A549 (cell line): ENCODE measurements at regions not wholly inside any gene's neighbourhood (a gene's known extent, or its start where the extent isn't known, plus 50 kb on each side); places are given as distances from the start of the nearest gene placed in this dataset.

Experiments used
- ATAC-seq, 2 experiments: fragments of 200-7000 bp in 1 of 2; fragments of >200 bp in 1 of 2; cut with Nextera tagmentation in 1 of 2; cut with Tn5 transposase in 1 of 2; 3 replicates each; pipeline versions ENCODE4 v1.8.0 to v1.9.1; 2018 to 2020; ENCODE audit warnings: mild to moderate bottlenecking in 1 of 2, moderate library complexity in 1 of 2
- CTCF ChIA-PET: fragments of 300-600 bp; sonication (Branson Sonifier 250); formaldehyde crosslinking; extraction: SDS; loops from one replicate; lab custom pipeline; 2021; ENCODE audit warnings: antibody characterized with exemption, inconsistent platforms; lab: Yijun Ruan, JAX
- POLR2A ChIA-PET: fragments of 350-600 bp; formaldehyde crosslinking; extraction: SDS; loops from one replicate; lab custom pipeline; 2021; ENCODE audit warnings: antibody characterized with exemption, inconsistent platforms; lab: Yijun Ruan, JAX
- DNase-seq, 2 experiments: peaks; one replicate each; pipeline versions ENCODE4 v3.0.0 to v3.0.0-alpha.2; 2011 to 2016; ENCODE audit warnings: low read depth in 1 of 2, low spot score in 1 of 2
- FAIRE-seq: peaks from 2 replicates; lab custom pipeline; 2011; peaks lifted over from hg19 to GRCh38; lab: Jason Lieb, UNC
- H3K27ac ChIP-seq, 2 experiments: fragments of >200 bp; sonication (Bioruptor Twin); formaldehyde crosslinking; 3 replicates each; pipeline ENCODE4 v1.5.1; 2016 to 2017
- H3K4me1 ChIP-seq: fragments of >200 bp; sonication (Bioruptor Twin); formaldehyde crosslinking; 3 replicates; pipeline ENCODE4 v1.6.1; 2016
- H3K4me2 ChIP-seq: fragments of >200 bp; sonication (Bioruptor Twin); formaldehyde crosslinking; 3 replicates; pipeline ENCODE4 v1.6.1; 2016
- H3K4me3 ChIP-seq: fragments of >200 bp; sonication (Bioruptor Twin); formaldehyde crosslinking; 3 replicates; pipeline ENCODE4 v1.5.1; 2016
- H3K9me3 ChIP-seq: fragments of >200 bp; sonication (Bioruptor Twin); formaldehyde crosslinking; 3 replicates; pipeline ENCODE4 v1.6.1; 2016
- ATOH8 ChIP-seq: fragments of 250-450 bp; sonication (Bioruptor Pico); IDR thresholded peaks from 2 replicates; pipeline ENCODE4 v1.5.0; 2020; ENCODE audit warnings: low read depth, mild to moderate bottlenecking, moderate library complexity
- CBX8 ChIP-seq: fragments of 200-600 bp; sonication (generic); IDR thresholded peaks from 2 replicates; pipeline ENCODE4 v1.6.1; 2016
- CHD4 ChIP-seq: fragments of 200-600 bp; sonication (generic); IDR thresholded peaks from 2 replicates; pipeline ENCODE4 v1.6.1; 2016; ENCODE audit warnings: antibody characterized with exemption, mild to moderate bottlenecking, borderline replicate concordance
- E2F6 ChIP-seq: IDR thresholded peaks from 2 replicates; pipeline ENCODE4 v1.6.1; 2012; ENCODE audit warnings: low read depth, borderline replicate concordance
- EHF ChIP-seq: fragments of 250-450 bp; sonication (Bioruptor Pico); IDR thresholded peaks from 2 replicates; pipeline ENCODE4 v1.5.0; 2020; ENCODE audit warnings: mild to moderate bottlenecking
- EHMT2 ChIP-seq: fragments of 200-600 bp; sonication (generic); IDR thresholded peaks from 2 replicates; pipeline ENCODE4 v1.6.1; 2016; ENCODE audit warnings: antibody characterized with exemption, low read depth, mild to moderate bottlenecking, moderate library complexity
- ELK1 ChIP-seq: fragments of 150-350 bp; IDR thresholded peaks from 2 replicates; pipeline ENCODE4 v1.6.1; 2014; ENCODE audit warnings: low read depth, mild to moderate bottlenecking, low read length
- EP300 ChIP-seq, 2 experiments: fragments of >200 bp; sonication (Bioruptor Twin); formaldehyde crosslinking; IDR thresholded peaks; 2 replicates in 1 of 2; 3 replicates in 1 of 2; pipeline ENCODE4 v1.6.1; 2016 to 2017
- FOSL2 ChIP-seq, 2 experiments: fragments of 450-650 bp in 1 of 2; fragments of >200 bp in 1 of 2; sonication (Bioruptor Twin) in 1 of 2; formaldehyde crosslinking; IDR thresholded peaks; 2 replicates each; pipeline versions ENCODE4 v1.5.0 to v1.6.1; 2016 to 2020; ENCODE audit warnings: mild to moderate bottlenecking in 1 of 2, moderate library complexity in 1 of 2
- FOXS1 ChIP-seq: fragments of 250-450 bp; sonication (Bioruptor Pico); IDR thresholded peaks from 2 replicates; pipeline ENCODE4 v1.5.0; 2020; ENCODE audit warnings: mild to moderate bottlenecking, moderate library complexity
- GATA3 ChIP-seq: IDR thresholded peaks from 2 replicates; pipeline ENCODE4 v1.6.1; 2012; ENCODE audit warnings: borderline replicate concordance
- HES2 ChIP-seq: fragments of >200 bp; sonication (Bioruptor Twin); formaldehyde crosslinking; IDR thresholded peaks from 2 replicates; pipeline ENCODE4 v1.6.1; 2016
- HMGXB4 ChIP-seq: fragments of 250-450 bp; sonication (Bioruptor Pico); IDR thresholded peaks from 2 replicates; pipeline ENCODE4 v1.5.0; 2021; ENCODE audit warnings: mild to moderate bottlenecking, moderate library complexity, borderline replicate concordance
- HOXB5 ChIP-seq: fragments of 250-450 bp; sonication (Bioruptor Pico); IDR thresholded peaks from 2 replicates; pipeline ENCODE4 v1.5.0; 2020; ENCODE audit warnings: mild to moderate bottlenecking, moderate library complexity
- JUNB ChIP-seq: fragments of >200 bp; sonication (Bioruptor Twin); formaldehyde crosslinking; IDR thresholded peaks from 2 replicates; pipeline ENCODE4 v1.6.1; 2016
- KDM5A ChIP-seq: fragments of 200-600 bp; sonication (generic); IDR thresholded peaks from 2 replicates; pipeline ENCODE4 v1.6.1; 2016; ENCODE audit warnings: antibody characterized with exemption, mild to moderate bottlenecking
- MAFK ChIP-seq: fragments of 450-650 bp; IDR thresholded peaks from 2 replicates; pipeline ENCODE4 v1.6.1; 2014; ENCODE audit not compliant: partially characterized antibody
- NPAS2 ChIP-seq: fragments of 250-450 bp; sonication (Bioruptor Pico); IDR thresholded peaks from 2 replicates; pipeline ENCODE4 v1.8.0; 2022; ENCODE audit warnings: mild to moderate bottlenecking, moderate library complexity, borderline replicate concordance
- POLR2A ChIP-seq: IDR thresholded peaks from 2 replicates; pipeline ENCODE4 v1.6.1; 2012; ENCODE audit warnings: mild to moderate bottlenecking, low read length
- REST ChIP-seq: fragments of 200-600 bp; sonication (generic); IDR thresholded peaks from 2 replicates; pipeline ENCODE4 v1.6.1; 2016; ENCODE audit warnings: antibody characterized with exemption, mild to moderate bottlenecking, moderate library complexity
- RFX5 ChIP-seq: fragments of 450-650 bp; IDR thresholded peaks from 2 replicates; pipeline ENCODE4 v1.7.1; 2014; ENCODE audit warnings: antibody characterized with exemption, mild to moderate bottlenecking, moderate library complexity
- SREBF2 ChIP-seq: fragments of 450-650 bp; IDR thresholded peaks from 2 replicates; pipeline ENCODE4 v1.6.1; 2014; ENCODE audit warnings: mild to moderate bottlenecking, moderate library complexity
- TFCP2L1 ChIP-seq: fragments of 250-450 bp; sonication (Bioruptor Pico); IDR thresholded peaks from 2 replicates; pipeline ENCODE4 v1.5.0; 2021; ENCODE audit warnings: mild to moderate bottlenecking
- TP53 ChIP-seq: fragments of 250-450 bp; sonication (Bioruptor Pico); IDR thresholded peaks from 2 replicates; pipeline ENCODE4 v1.5.0; 2021; ENCODE audit warnings: mild to moderate bottlenecking, moderate library complexity
- USF2 ChIP-seq: fragments of 450-650 bp; IDR thresholded peaks from 2 replicates; pipeline ENCODE4 v1.6.1; 2014; ENCODE audit warnings: antibody characterized with exemption
- ZC3H11A ChIP-seq: fragments of 450-650 bp; IDR thresholded peaks from 2 replicates; pipeline ENCODE4 v1.6.1; 2014; ENCODE audit warnings: antibody characterized with exemption, mild to moderate bottlenecking
- ZFP36 ChIP-seq: fragments of 450-650 bp; IDR thresholded peaks from 2 replicates; pipeline ENCODE4 v1.6.1; 2014; ENCODE audit warnings: borderline replicate concordance; ENCODE audit not compliant: partially characterized antibody
- WGBS: methylation state at CpG from one replicate; pipeline ENCODE4 v1.1.6; 2017; ENCODE audit errors: missing lambda C conversion rate; 5-methylcytosine and 5-hydroxymethylcytosine counted together

- H3K4me3 ChIP-seq: no peak overlapping the region
- DNase-seq: no peak
- 85% methylated on average over 3 of the region's 3 CpGs for WGBS
Observed at GRCh38 chr1:47629201-47629600, 191.4 kb downstream of the FOXD2 start.

GRCh38 chr1:47630346-47630745 lies 192.5 kb downstream of the FOXD2 start:
- Histone ChIP-seq H3K9me3 (no peaks in the 10 kb centered on the region), H3K27ac (no peak overlapping the region), H3K4me1 (no peaks in the 10 kb centered on the region), H3K4me3 (no peak overlapping the region), H3K4me2 (no peak overlapping the region)
- POLR2A ChIA-PET: no interaction called here
- no peak for TF ChIP-seq POLR2A
- no peak for TF ChIP-seq NPAS2 (CRISPR knock-in tag)
- no peak for TF ChIP-seq HOXB5 (CRISPR knock-in tag)
- TF ChIP-seq KDM5A: no peak
- TF ChIP-seq JUNB: no peak
- TF ChIP-seq USF2: no peak
- TF ChIP-seq GATA3: no peak
- TF ChIP-seq FOXS1 (CRISPR knock-in tag): no peak
- TF ChIP-seq SREBF2: no peak
- no peak for TF ChIP-seq ATOH8 (CRISPR knock-in tag)
- no peak for TF ChIP-seq ZFP36
- 60% methylated on average over 1 of the region's 4 CpGs for WGBS
- no peak for FAIRE-seq
- CTCF ChIA-PET: interaction anchor here (1.2 to 1.3 kb wide), 2 partner anchors 8 to 80 kb away, joined by 3 to 4 read pairs; no protein-coding TSS in a partner anchor
- DNase-seq: no peak
- ATAC-seq: no peak

More at GRCh38 chr1:47629201-47629600, 191.4 kb downstream of the FOXD2 start:
- ChIA-PET CTCF (no interaction called here), POLR2A (no interaction called here)
- Histone ChIP-seq H3K4me2 (no peak overlapping the region), H3K9me3 (no peaks in the 10 kb centered on the region), H3K4me1 (no peaks in the 10 kb centered on the region), H3K27ac (no peak overlapping the region)
- no peak for TF ChIP-seq FOSL2 (IDR thresholded peaks at IDR 0.05)
- TF ChIP-seq FOSL2 (CRISPR knock-in tag; IDR thresholded peaks at IDR 0.05): no peak
- no peak for TF ChIP-seq RFX5
- no peak for TF ChIP-seq MAFK
- TF ChIP-seq CHD4: no peak
- TF ChIP-seq EHF: no peak
- TF ChIP-seq HES2: no peak
- no peak for TF ChIP-seq REST
- TF ChIP-seq EHMT2: no peak
- ATAC-seq (no peak), FAIRE-seq (no peak)

- H3K4me1 ChIP-seq: no peaks in the 10 kb centered on the region
- CTCF ChIA-PET: interaction anchor here (0.5 to 1.3 kb wide), 3 partner anchors 9 to 79 kb away, joined by 3 to 4 read pairs (median 3); no protein-coding TSS in a partner anchor
- no peak overlapping the region for H3K4me3 ChIP-seq
- ATAC-seq: no peak
- no peaks in the 10 kb centered on the region for H3K9me3 ChIP-seq
- H3K27ac ChIP-seq: no peak overlapping the region
- no peak for FAIRE-seq
- POLR2A ChIA-PET: no interaction called here
- no peak overlapping the region for H3K4me2 ChIP-seq
- 69% methylated on average over 12 of the region's 17 CpGs for WGBS
- no peak for DNase-seq
- no peak for TF ChIP-seq HOXB5 (CRISPR knock-in tag)
- TF ChIP-seq TP53: no peak
- no peak for TF ChIP-seq ZC3H11A
- no peak for TF ChIP-seq CBX8
- TF ChIP-seq HMGXB4 (CRISPR knock-in tag): no peak
- TF ChIP-seq EP300 (IDR thresholded peaks at IDR 0.05): no peak
- no peak for TF ChIP-seq TFCP2L1
- no peak for TF ChIP-seq ELK1
- no peak for TF ChIP-seq E2F6
Observed at GRCh38 chr1:47631411-47631995, 193.7 kb downstream of the FOXD2 start.
